Naive thymus-derived CD8-positive, alpha-beta T cell (primary cell): ENCODE measurements at regions not wholly inside any gene's neighbourhood (a gene's known extent, or its start where the extent isn't known, plus 50 kb on each side); places are given as distances from the start of the nearest gene placed in this dataset.

Experiments
- ATAC-seq, 2 donors: fragments of 150-1000 bp; cut with Tn5 transposase in 1 of 2; sonication (Bioruptor Pico), chemical (Tn5 transposase) in 1 of 2; 1 replicate in 1 of 2; 2 replicates in 1 of 2; pipeline ENCODE4 v1.10.0; 2021; ENCODE audit warnings: mild to moderate bottlenecking in 2 of 2, moderate library complexity in 2 of 2
- POLR2A ChIA-PET: fragments of 350-600 bp; sonication (Branson Sonifier 250); formaldehyde crosslinking; loops from one replicate; lab custom pipeline; 2021; ENCODE audit warnings: antibody characterized with exemption; lab: Charles Lee
- DNase-seq, 10 donors: peaks; one replicate each; pipeline versions ENCODE4 v3.0.0 to v3.0.0-alpha.2; 2020 to 2022
- H3K27ac Mint-ChIP-seq, 10 donors: one replicate each; pipeline ENCODE4 v1.8.0; 2020 to 2022; ENCODE audit warnings: mild to moderate bottlenecking in 10 of 10, mixed read lengths in 10 of 10, moderate library complexity in 4 of 10, inconsistent platforms in 1 of 10
- H3K27me3 Mint-ChIP-seq, 5 donors: one replicate each; pipeline ENCODE4 v1.8.0; 2021 to 2022; ENCODE audit warnings: mixed read lengths in 5 of 5
- H3K36me3 Mint-ChIP-seq, 3 donors: one replicate each; pipeline ENCODE4 v1.8.0; 2020 to 2022; ENCODE audit warnings: mixed read lengths in 3 of 3, mild to moderate bottlenecking in 2 of 3, inconsistent platforms in 1 of 3
- H3K4me1 Mint-ChIP-seq, 4 donors: one replicate each; pipeline ENCODE4 v1.8.0; 2021 to 2022; ENCODE audit warnings: mixed read lengths in 4 of 4
- H3K4me3 Mint-ChIP-seq, 10 donors: one replicate each; pipeline ENCODE4 v1.8.0; 2020 to 2022; ENCODE audit warnings: mild to moderate bottlenecking in 10 of 10, mixed read lengths in 10 of 10, moderate library complexity in 6 of 10, inconsistent platforms in 1 of 10
- H3K9me3 Mint-ChIP-seq, 9 donors: one replicate each; pipeline ENCODE4 v1.8.0; 2020 to 2022; ENCODE audit warnings: mixed read lengths in 9 of 9, mild to moderate bottlenecking in 3 of 9, inconsistent platforms in 1 of 9, moderate library complexity in 1 of 9

GRCh38 chr1:106555571-106555970 lies 500.9 kb upstream of the PRMT6 start:
- Mint-ChIP-seq H3K4me1 (no peaks in the 10 kb centered on the region), H3K9me3 (peaks cover 0 to 34% (median 18%) of the 10 kb centered on the region in 9 donors), H3K27me3 (no peaks in the 10 kb centered on the region), H3K4me3 (no peak overlapping the region), H3K27ac (no peak overlapping the region), H3K36me3 (no peaks in the 10 kb centered on the region)
- DNase-seq (no peak), ATAC-seq (no peak)
- POLR2A ChIA-PET: no interaction called here

DNA sequence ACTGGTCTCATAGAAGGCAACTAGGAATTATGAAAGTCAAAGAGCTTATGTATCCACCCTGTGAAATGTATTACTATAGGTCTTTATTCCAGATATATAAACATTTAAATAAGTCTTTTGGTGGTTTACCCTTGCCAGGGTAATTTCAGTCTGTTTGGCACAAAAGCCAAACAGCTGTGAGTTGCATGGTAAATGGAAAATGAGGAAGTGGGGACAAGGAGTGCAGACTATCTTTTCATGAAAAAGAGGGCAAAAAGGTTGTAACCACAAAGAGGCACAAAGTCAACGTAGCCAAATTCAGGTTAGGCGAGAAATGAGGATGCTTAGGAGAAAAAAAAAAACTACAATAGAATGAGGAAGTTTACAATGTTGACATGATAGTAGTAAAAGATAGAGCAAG lies 492.3 kb upstream of the PRMT6 start:
- H3K27me3 Mint-ChIP-seq: no peaks in the 10 kb centered on the region
- DNase-seq: no peak
- no peaks in the 10 kb centered on the region for H3K4me1 Mint-ChIP-seq
- H3K9me3 Mint-ChIP-seq: peaks cover 0 to 42% (median 11%) of the 10 kb centered on the region in 9 donors
- POLR2A ChIA-PET: no interaction called here
- ATAC-seq: no peak
- H3K27ac Mint-ChIP-seq: no peak overlapping the region
- no peak overlapping the region for H3K4me3 Mint-ChIP-seq
- no peaks in the 10 kb centered on the region for H3K36me3 Mint-ChIP-seq

GRCh38 chr1:106568201-106568974 lies 488.1 kb upstream of the PRMT6 start:
- H3K4me1 Mint-ChIP-seq: no peaks in the 10 kb centered on the region
- ATAC-seq (no peak), DNase-seq (no peak)
- H3K27me3 Mint-ChIP-seq: no peaks in the 10 kb centered on the region
- no peak overlapping the region for H3K27ac Mint-ChIP-seq
- peaks cover 0 to 20% (median 7%) of the 10 kb centered on the region in 9 donors for H3K9me3 Mint-ChIP-seq
- no peak overlapping the region for H3K4me3 Mint-ChIP-seq
- H3K36me3 Mint-ChIP-seq: no peaks in the 10 kb centered on the region
- POLR2A ChIA-PET: no interaction called here

DNA sequence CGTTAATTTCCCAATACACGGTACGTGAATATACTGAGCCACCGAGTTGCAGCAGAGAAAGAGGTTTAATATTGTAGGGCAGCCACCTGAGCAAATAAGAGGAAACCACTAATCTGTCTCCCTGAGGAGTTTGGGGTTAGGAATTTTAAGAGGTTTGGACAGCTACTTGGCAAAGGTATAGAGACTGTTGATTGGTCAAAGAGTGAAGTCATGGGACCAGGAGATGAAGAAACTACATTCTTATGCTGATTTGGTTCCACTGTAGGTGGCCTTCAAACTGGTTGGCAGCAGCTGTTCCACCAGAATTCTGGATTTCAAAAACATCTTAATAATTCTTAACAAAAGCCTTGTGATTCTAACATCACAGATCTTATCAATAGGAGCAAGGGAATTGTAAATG lies 485.4 kb upstream of the PRMT6 start:
- Mint-ChIP-seq H3K27me3 (no peaks in the 10 kb centered on the region), H3K36me3 (no peaks in the 10 kb centered on the region), H3K9me3 (peaks cover 0 to 10% (median 3%) of the 10 kb centered on the region in 9 donors), H3K27ac (no peak overlapping the region), H3K4me3 (no peak overlapping the region), H3K4me1 (no peaks in the 10 kb centered on the region)
- POLR2A ChIA-PET: no interaction called here
- no peak for DNase-seq
- ATAC-seq: no peak

- Mint-ChIP-seq H3K36me3 (no peaks in the 10 kb centered on the region), H3K4me1 (no peaks in the 10 kb centered on the region), H3K27ac (no peak overlapping the region), H3K4me3 (no peak overlapping the region), H3K27me3 (no peaks in the 10 kb centered on the region), H3K9me3 (peaks cover 0 to 47% (median 8%) of the 10 kb centered on the region in 9 donors)
- DNase-seq: no peak
- ATAC-seq: no peak
- POLR2A ChIA-PET: no interaction called here
Measured at GRCh38 chr1:106584107-106584506, 472.4 kb upstream of the PRMT6 start.

DNA sequence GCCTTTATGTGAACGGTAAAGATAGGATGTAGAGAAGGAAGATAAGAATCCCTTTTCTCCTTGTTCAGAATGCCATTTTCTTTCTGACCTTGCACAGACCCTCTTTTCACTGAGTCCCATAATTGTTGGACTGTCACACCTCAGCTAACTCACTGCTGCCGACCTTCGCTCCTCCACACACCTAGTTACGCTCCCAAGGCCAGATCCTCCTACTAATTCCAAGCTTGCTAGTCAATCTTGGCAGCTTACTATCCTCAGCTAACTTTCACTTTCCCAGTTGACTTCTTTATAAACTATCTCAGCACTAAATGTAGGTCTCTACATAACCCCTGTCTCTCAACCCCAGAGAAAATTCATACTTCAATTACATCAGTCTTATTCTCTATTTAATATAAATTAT lies 471.8 kb upstream of the PRMT6 start:
- Mint-ChIP-seq H3K9me3 (peaks cover 0 to 47% (median 7%) of the 10 kb centered on the region in 9 donors), H3K4me3 (no peak overlapping the region), H3K27me3 (no peaks in the 10 kb centered on the region), H3K4me1 (no peaks in the 10 kb centered on the region), H3K27ac (no peak overlapping the region), H3K36me3 (no peaks in the 10 kb centered on the region)
- ATAC-seq (no peak), DNase-seq (no peak)
- POLR2A ChIA-PET: no interaction called here

DNA sequence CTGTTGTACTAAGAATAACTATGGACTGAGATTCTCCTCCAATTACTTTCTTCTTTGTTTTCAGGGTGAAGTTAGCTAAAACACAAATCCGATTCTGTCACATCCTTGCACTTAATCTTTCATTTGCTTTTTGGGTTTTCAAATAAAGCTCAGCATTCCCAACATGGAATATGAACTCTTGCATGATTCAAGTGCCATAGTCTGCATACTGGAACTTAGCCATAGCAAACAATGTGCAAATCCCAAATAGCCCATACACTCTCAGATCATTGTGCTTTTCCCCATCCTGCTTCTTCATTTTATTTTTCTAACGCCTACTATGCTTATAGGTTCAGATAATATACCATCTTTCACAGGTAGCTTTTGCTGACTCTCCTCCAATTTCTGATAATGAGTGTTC lies 455.8 kb upstream of the PRMT6 start:
- Mint-ChIP-seq H3K36me3 (no peaks in the 10 kb centered on the region), H3K4me3 (no peak overlapping the region), H3K9me3 (peaks cover 0 to 23% (median 5%) of the 10 kb centered on the region in 9 donors), H3K27ac (no peak overlapping the region), H3K4me1 (no peaks in the 10 kb centered on the region), H3K27me3 (peaks cover 0 to 6% (median 0%) of the 10 kb centered on the region in 5 donors)
- ATAC-seq (no peak), DNase-seq (no peak)
- POLR2A ChIA-PET: no interaction called here

DNA sequence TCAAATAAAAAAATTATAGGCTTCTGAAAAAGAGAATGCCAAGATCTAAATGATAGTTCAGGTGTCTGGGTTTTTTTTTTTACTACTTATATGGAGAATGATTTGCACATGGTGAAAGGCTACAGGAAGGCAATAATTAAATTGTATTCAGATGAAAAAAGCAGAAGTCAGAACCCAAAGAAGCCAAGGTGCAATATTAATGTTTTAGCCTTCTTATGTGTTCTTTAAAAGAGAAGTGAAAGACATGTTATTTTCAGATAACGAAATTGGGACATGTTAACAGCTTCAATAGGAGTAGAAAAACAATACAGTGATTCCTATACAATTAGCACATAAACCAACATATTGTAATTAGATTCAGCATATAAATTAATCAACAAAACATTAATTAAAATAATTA lies 452.9 kb upstream of the PRMT6 start:
- Mint-ChIP-seq H3K9me3 (peaks cover 0 to 35% (median 3%) of the 10 kb centered on the region in 9 donors), H3K27me3 (peaks cover 0 to 6% (median 0%) of the 10 kb centered on the region in 5 donors), H3K27ac (no peak overlapping the region), H3K4me1 (no peaks in the 10 kb centered on the region), H3K36me3 (no peaks in the 10 kb centered on the region), H3K4me3 (no peak overlapping the region)
- DNase-seq (no peak), ATAC-seq (no peak)
- POLR2A ChIA-PET: no interaction called here

DNA sequence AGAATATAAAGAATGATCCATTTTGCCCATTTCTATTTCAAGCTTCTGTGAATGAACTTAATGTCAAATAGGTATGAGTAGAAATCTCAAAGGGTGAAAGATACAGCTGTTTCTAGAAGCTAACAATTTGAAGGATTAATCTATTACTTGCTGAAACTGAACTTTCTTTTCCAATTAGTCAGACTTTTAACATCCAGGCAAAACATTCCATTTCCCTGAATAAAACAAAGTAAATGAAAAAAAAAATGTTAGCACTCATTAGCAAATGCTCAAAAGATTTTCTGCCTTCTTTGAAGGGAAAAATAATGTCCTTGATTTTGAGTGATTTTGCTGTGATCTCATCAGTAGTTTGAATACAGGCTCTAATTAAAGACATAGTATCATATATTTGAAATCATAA lies 447.6 kb upstream of the PRMT6 start:
- POLR2A ChIA-PET: no interaction called here
- Mint-ChIP-seq H3K27me3 (no peaks in the 10 kb centered on the region), H3K4me3 (no peak overlapping the region), H3K36me3 (no peaks in the 10 kb centered on the region), H3K27ac (no peak overlapping the region), H3K4me1 (no peaks in the 10 kb centered on the region), H3K9me3 (peaks cover 0 to 20% (median 5%) of the 10 kb centered on the region in 9 donors)
- DNase-seq (no peak), ATAC-seq (no peak)

- Mint-ChIP-seq H3K27ac (no peak overlapping the region), H3K9me3 (peaks cover 0 to 18% (median 5%) of the 10 kb centered on the region in 9 donors), H3K36me3 (no peaks in the 10 kb centered on the region), H3K4me1 (no peaks in the 10 kb centered on the region), H3K4me3 (no peak overlapping the region), H3K27me3 (no peaks in the 10 kb centered on the region)
- ATAC-seq: no peak
- DNase-seq: no peak
- POLR2A ChIA-PET: no interaction called here
Measured at GRCh38 chr1:106613068-106613467, 443.4 kb upstream of the PRMT6 start.

- Mint-ChIP-seq H3K27me3 (no peaks in the 10 kb centered on the region), H3K36me3 (no peaks in the 10 kb centered on the region), H3K9me3 (peaks cover 0 to 23% (median 5%) of the 10 kb centered on the region in 9 donors), H3K4me1 (no peaks in the 10 kb centered on the region), H3K27ac (no peak overlapping the region), H3K4me3 (no peak overlapping the region)
- POLR2A ChIA-PET: no interaction called here
- ATAC-seq (no peak), DNase-seq (no peak)
Measured at GRCh38 chr1:106613861-106614260, 442.6 kb upstream of the PRMT6 start.

GRCh38 chr1:106615473-106615872 lies 441.0 kb upstream of the PRMT6 start:
- H3K4me3 Mint-ChIP-seq: no peak overlapping the region
- DNase-seq: no peak
- no peaks in the 10 kb centered on the region for H3K4me1 Mint-ChIP-seq
- POLR2A ChIA-PET: no interaction called here
- H3K27me3 Mint-ChIP-seq: no peaks in the 10 kb centered on the region
- H3K27ac Mint-ChIP-seq: no peak overlapping the region
- H3K36me3 Mint-ChIP-seq: no peaks in the 10 kb centered on the region
- peaks cover 0 to 20% (median 2%) of the 10 kb centered on the region in 9 donors for H3K9me3 Mint-ChIP-seq
- ATAC-seq: no peak

- POLR2A ChIA-PET: no interaction called here
- Mint-ChIP-seq H3K4me3 (no peak overlapping the region), H3K36me3 (no peaks in the 10 kb centered on the region), H3K27me3 (no peaks in the 10 kb centered on the region), H3K4me1 (no peaks in the 10 kb centered on the region), H3K27ac (no peak overlapping the region), H3K9me3 (peaks cover 0 to 16% (median under 1%) of the 10 kb centered on the region in 9 donors)
- DNase-seq (no peak), ATAC-seq (no peak)
Measured at GRCh38 chr1:106619080-106619826, 437.2 kb upstream of the PRMT6 start.
